Head of caudate nucleus (tissue), 42 donors: ENCODE measurements at regions not wholly inside any gene's neighbourhood (a gene's known extent, or its start where the extent isn't known, plus 50 kb on each side); places are given as distances from the start of the nearest gene placed in this dataset.
"Not testable (repeated sequence)": the region's sequence is repeated elsewhere in the genome, so short reads cannot be mapped to it uniquely, and the experiment has no call there.

Experiments
- DNase-seq, 42 donors: peaks; one replicate each; pipeline versions ENCODE4 v3.0.0 to v3.0.0-alpha.2; 2020 to 2021; ENCODE audit warnings: mixed read lengths in 7 of 42
- intact Hi-C: fragments of 100-400 bp; cut with DNase I; formaldehyde crosslinking; loops from one replicate; pipeline ENCODE4 v1.15.0; 2022

- no peak for DNase-seq
- intact Hi-C loops, result no loop called here
Measured at GRCh38 chrX:138853936-138854335, 142.4 kb upstream of the FGF13 start.

- intact Hi-C loops, result no loop called here
- DNase-seq, result no peak
Measured at GRCh38 chrX:138849521-138849920, 138.0 kb upstream of the FGF13 start.

GRCh38 chrX:138847930-138848329 is 136.4 kb upstream of the FGF13 start:
- intact Hi-C loops, result no loop called here
- DNase-seq, result peak in 1 of 42 donors; percentile 3

GRCh38 chrX:138845786-138846185 is 134.3 kb upstream of the FGF13 start:
- DNase-seq, result no peak
- intact Hi-C loops, result no loop called here

- intact Hi-C loops, DNase-seq: not testable (repeated sequence)
Measured at GRCh38 chrX:138807400-138807799, 95.9 kb upstream of the FGF13 start.

GRCh38 chrX:138794246-138794645 is 82.7 kb upstream of the FGF13 start:
- DNase-seq, result no peak
- intact Hi-C loops, result no loop called here

- no peak for DNase-seq
- intact Hi-C loops, result no loop called here
Measured at GRCh38 chrX:138791551-138791950, 80.0 kb upstream of the FGF13 start.

- intact Hi-C loops, result no loop called here
Measured at GRCh38 chrX:138788771-138789170, 77.3 kb upstream of the FGF13 start.

GRCh38 chrX:138778576-138778909 is 67.0 kb upstream of the FGF13 start:
- intact Hi-C loops, DNase-seq: not testable (repeated sequence)

More at GRCh38 chrX:138788771-138789170, 77.3 kb upstream of the FGF13 start:
- no peak for DNase-seq

- intact Hi-C loops, result not testable (repeated sequence)
Measured at GRCh38 chrX:138777908-138778575, 66.5 kb upstream of the FGF13 start.

GRCh38 chrX:138777230-138777629 is 65.7 kb upstream of the FGF13 start:
- DNase-seq, result no peak
- intact Hi-C loops, result no loop called here

More at GRCh38 chrX:138777908-138778575, 66.5 kb upstream of the FGF13 start:
- DNase-seq, result not testable (repeated sequence)

- intact Hi-C loops, result no loop called here
- DNase-seq, result no peak
Measured at GRCh38 chrX:138775517-138775916, 64.0 kb upstream of the FGF13 start.

GRCh38 chrX:138771047-138771446 is 59.5 kb upstream of the FGF13 start:
- intact Hi-C loops, result no loop called here
- DNase-seq, result no peak

- DNase-seq, result no peak
- intact Hi-C loops, result no loop called here
Measured at GRCh38 chrX:138769918-138770317, 58.4 kb upstream of the FGF13 start.

- intact Hi-C loops, result no loop called here
- no peak for DNase-seq
Measured at GRCh38 chrX:138765051-138765450, 53.5 kb upstream of the FGF13 start.

- intact Hi-C loops, result no loop called here
- no peak for DNase-seq
Measured at GRCh38 chrX:138763761-138764160, 52.2 kb upstream of the FGF13 start.

GRCh38 chrX:138761380-138761779 is 49.9 kb upstream of the FGF13 start:
- DNase-seq, result no peak
- intact Hi-C loops, result no loop called here
